H1 (cell line): ENCODE measurements at regions not wholly inside any gene's neighbourhood (a gene's known extent, or its start where the extent isn't known, plus 50 kb on each side); places are given as distances from the start of the nearest gene placed in this dataset.

ENCODE experiments used
- E2F6 ChIP-seq: IDR thresholded peaks from 2 replicates; pipeline ENCODE4 v1.6.1; 2012; ENCODE audit warnings: inconsistent platforms

- TF ChIP-seq E2F6 = no peak
Observed at GRCh38 chr10:62657244-62657835, 147.2 kb upstream of the ADO start (continued).
